ENCODE measurements at regions not wholly inside any gene's neighbourhood (a gene's known extent, or its start where the extent isn't known, plus 50 kb on each side); places are given as distances from the start of the nearest gene placed in this dataset.

GRCh38 chr7:38002689-38003088 lies 82.2 kb downstream of the EPDR1 start:
- no peak for DNase-seq
- no peak for ATAC-seq (replicated peaks)
- Mint-ChIP-seq H3K36me3 (no peaks in the 10 kb centered on the region), H3K27ac (no peak overlapping the region), H3K9me3 (peaks cover 0 to 4% of the 10 kb centered on the region in 2 donors), H3K27me3 (no peaks in the 10 kb centered on the region), H3K4me1 (no peaks in the 10 kb centered on the region), H3K4me3 (no peak overlapping the region)

GRCh38 chr7:38006559-38006958 lies 86.1 kb downstream of the EPDR1 start:
- Mint-ChIP-seq H3K27me3 (no peaks in the 10 kb centered on the region), H3K4me1 (no peaks in the 10 kb centered on the region), H3K4me3 (no peak overlapping the region), H3K9me3 (peaks cover 10 to 14% of the 10 kb centered on the region in 2 donors), H3K27ac (no peak overlapping the region), H3K36me3 (no peaks in the 10 kb centered on the region)
- no peak for ATAC-seq (replicated peaks)
- DNase-seq: no peak

GRCh38 chr7:38007096-38007495 lies 86.7 kb downstream of the EPDR1 start:
- DNase-seq (no peak), ATAC-seq (replicated peaks) (no peak)
- no peaks in the 10 kb centered on the region for H3K36me3 Mint-ChIP-seq
- no peak overlapping the region for H3K4me3 Mint-ChIP-seq
- H3K27ac Mint-ChIP-seq: no peak overlapping the region
- no peaks in the 10 kb centered on the region for H3K27me3 Mint-ChIP-seq
- H3K4me1 Mint-ChIP-seq: no peaks in the 10 kb centered on the region
- peaks cover 10 to 14% of the 10 kb centered on the region in 2 donors for H3K9me3 Mint-ChIP-seq

DNA sequence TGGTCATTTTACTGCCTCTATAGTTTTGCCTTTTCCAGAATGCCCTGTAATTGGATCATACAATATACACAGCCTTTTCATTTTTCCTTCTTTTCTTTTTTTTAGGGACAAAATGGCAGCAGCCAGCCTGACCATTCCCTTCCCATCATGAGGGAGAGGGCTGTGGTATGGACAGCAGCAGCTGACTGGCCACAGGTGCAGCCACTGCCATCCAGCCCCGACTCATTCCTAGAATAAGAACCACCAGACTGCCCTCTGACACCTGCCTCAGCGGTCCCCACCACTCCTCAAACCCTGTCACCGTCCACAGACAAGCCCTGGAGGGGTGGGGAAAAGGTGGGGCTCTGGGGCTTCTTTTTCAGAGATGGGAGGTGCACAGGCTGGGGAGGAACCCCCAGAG lies 92.8 kb downstream of the EPDR1 start:
- no peak overlapping the region for H3K27ac Mint-ChIP-seq
- H3K36me3 Mint-ChIP-seq: no peaks in the 10 kb centered on the region
- no peak overlapping the region for H3K4me3 Mint-ChIP-seq
- peak in 1 of 2 donors; percentile 10 for ATAC-seq (replicated peaks)
- H3K9me3 Mint-ChIP-seq: peaks cover 10 to 17% of the 10 kb centered on the region in 2 donors
- no peaks in the 10 kb centered on the region for H3K27me3 Mint-ChIP-seq
- no peaks in the 10 kb centered on the region for H3K4me1 Mint-ChIP-seq
- no peak for DNase-seq

- Mint-ChIP-seq H3K27me3 (no peaks in the 10 kb centered on the region), H3K36me3 (no peaks in the 10 kb centered on the region), H3K4me1 (no peaks in the 10 kb centered on the region), H3K27ac (peak overlapping the region; percentile 52), H3K4me3 (no peak overlapping the region), H3K9me3 (peaks cover 0 to 3% of the 10 kb centered on the region in 2 donors)
- ATAC-seq (replicated peaks) (no peak), DNase-seq (no peak)
These were observed 96.1 kb downstream of the EPDR1 start for GRCh38 chr7:38016567-38016966.

- peaks cover 0 to 3% of the 10 kb centered on the region in 2 donors for H3K9me3 Mint-ChIP-seq
- H3K27ac Mint-ChIP-seq: no peak overlapping the region
- no peak for ATAC-seq (replicated peaks)
- H3K36me3 Mint-ChIP-seq: no peaks in the 10 kb centered on the region
- no peak for DNase-seq
- H3K4me1 Mint-ChIP-seq: no peaks in the 10 kb centered on the region
- H3K4me3 Mint-ChIP-seq: no peak overlapping the region
- H3K27me3 Mint-ChIP-seq: no peaks in the 10 kb centered on the region
These were observed 96.9 kb downstream of the EPDR1 start for GRCh38 chr7:38017320-38017719.

DNA sequence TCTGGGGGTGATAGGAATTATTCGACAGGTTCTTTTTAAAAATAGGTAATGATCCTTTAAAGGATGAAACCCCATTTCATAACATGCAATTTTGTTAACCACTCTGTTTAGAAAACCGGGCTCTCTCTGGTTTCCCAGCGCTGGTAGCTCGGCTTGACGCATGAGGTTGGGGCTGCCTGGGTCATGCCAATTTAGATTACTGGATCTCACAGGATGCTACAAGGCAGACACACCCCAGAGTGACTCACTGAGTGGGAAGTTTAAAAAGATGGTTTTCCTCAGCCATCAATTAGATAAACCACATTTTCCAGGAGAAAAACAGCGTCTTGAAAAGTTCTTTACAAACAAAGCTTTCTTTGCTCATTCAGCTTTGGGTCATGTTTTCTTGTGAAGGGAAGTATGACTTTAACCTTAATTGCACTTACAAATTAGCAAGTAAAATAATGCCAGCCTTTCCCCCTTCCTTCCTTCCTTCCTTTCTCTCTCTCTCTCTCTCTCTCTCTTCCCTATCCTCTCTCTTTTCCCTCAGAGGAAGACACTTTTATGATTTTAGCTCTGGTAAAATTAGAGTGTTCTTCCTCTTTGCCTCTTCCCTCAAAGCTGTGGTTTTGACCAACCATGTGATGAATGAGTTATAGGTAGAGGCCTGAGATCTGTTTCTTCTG lies 99.8 kb downstream of the EPDR1 start:
- no peak overlapping the region for H3K4me3 Mint-ChIP-seq
- H3K9me3 Mint-ChIP-seq: no peaks in the 10 kb centered on the region
- H3K27me3 Mint-ChIP-seq: no peaks in the 10 kb centered on the region
- DNase-seq (no peak), ATAC-seq (replicated peaks) (no peak)
- H3K27ac Mint-ChIP-seq: no peak overlapping the region
- H3K4me1 Mint-ChIP-seq: no peaks in the 10 kb centered on the region
- H3K36me3 Mint-ChIP-seq: no peaks in the 10 kb centered on the region

GRCh38 chr7:38021892-38022291 lies 101.5 kb downstream of the EPDR1 start:
- Mint-ChIP-seq H3K9me3 (no peaks in the 10 kb centered on the region), H3K4me1 (no peaks in the 10 kb centered on the region), H3K36me3 (no peaks in the 10 kb centered on the region), H3K27me3 (no peaks in the 10 kb centered on the region), H3K27ac (no peak overlapping the region), H3K4me3 (no peak overlapping the region)
- DNase-seq: no peak
- ATAC-seq (replicated peaks): no peak

DNA sequence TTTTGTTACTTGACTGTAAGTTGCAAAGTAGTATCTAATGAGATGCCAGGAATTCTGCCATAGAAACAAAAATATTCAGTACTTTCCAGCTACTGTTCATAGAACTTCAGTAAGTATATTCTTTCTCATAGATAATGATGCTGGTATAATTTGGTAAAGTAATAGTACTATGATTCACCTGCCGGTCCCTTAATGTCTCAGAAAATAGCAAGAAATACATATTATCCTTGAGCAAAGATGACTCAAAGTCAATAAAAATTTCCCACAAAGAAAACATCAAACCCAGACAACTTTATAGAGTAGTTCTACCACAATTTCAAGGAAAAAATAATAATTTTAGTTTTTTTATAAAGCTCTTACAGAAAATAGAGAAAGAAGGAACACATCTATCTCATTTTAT lies 105.4 kb downstream of the EPDR1 start:
- DNase-seq: no peak
- no peaks in the 10 kb centered on the region for H3K36me3 Mint-ChIP-seq
- ATAC-seq (replicated peaks): no peak
- H3K27ac Mint-ChIP-seq: no peak overlapping the region
- no peak overlapping the region for H3K4me3 Mint-ChIP-seq
- no peaks in the 10 kb centered on the region for H3K4me1 Mint-ChIP-seq
- H3K9me3 Mint-ChIP-seq: no peaks in the 10 kb centered on the region
- H3K27me3 Mint-ChIP-seq: no peaks in the 10 kb centered on the region

DNA sequence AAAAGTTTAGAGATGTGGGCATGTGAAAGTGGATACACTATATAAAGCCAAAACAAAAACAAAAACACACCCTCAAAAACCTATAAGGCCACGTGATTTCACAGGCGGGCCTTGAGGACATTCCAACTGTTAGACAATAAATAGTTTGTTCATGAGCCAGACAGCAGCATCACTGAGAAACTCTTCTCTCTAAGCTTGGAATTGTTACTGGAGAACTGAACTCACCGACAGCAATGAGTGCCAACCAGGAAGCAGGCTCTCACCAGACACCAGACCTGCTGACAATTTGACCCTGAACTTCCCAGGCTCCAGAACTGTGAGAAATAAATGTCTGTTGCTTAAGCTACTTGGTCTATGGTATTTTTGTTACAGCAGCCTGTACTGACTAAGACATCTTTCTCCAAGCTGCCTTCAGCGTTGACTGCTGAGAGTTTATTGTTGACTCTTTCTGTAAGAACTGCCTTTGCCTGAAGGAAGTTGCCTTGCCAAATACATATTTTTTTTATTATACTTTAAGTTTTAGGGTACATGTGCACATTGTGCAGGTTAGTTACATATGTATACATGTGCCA lies 107.5 kb downstream of the EPDR1 start:
- Mint-ChIP-seq H3K27ac (no peak overlapping the region), H3K4me3 (no peak overlapping the region), H3K36me3 (no peaks in the 10 kb centered on the region), H3K4me1 (no peaks in the 10 kb centered on the region), H3K27me3 (no peaks in the 10 kb centered on the region), H3K9me3 (no peaks in the 10 kb centered on the region)
- DNase-seq: no peak
- ATAC-seq (replicated peaks): no peak

- DNase-seq (no peak), ATAC-seq (replicated peaks) (no peak)
- no peaks in the 10 kb centered on the region for H3K4me1 Mint-ChIP-seq
- H3K9me3 Mint-ChIP-seq: peaks cover 0 to 4% of the 10 kb centered on the region in 2 donors
- no peak overlapping the region for H3K4me3 Mint-ChIP-seq
- H3K27me3 Mint-ChIP-seq: peaks cover 3 to 5% of the 10 kb centered on the region in 2 donors
- H3K27ac Mint-ChIP-seq: no peak overlapping the region
- no peaks in the 10 kb centered on the region for H3K36me3 Mint-ChIP-seq
These were observed 113.8 kb downstream of the EPDR1 start for GRCh38 chr7:38034062-38034908.

DNA sequence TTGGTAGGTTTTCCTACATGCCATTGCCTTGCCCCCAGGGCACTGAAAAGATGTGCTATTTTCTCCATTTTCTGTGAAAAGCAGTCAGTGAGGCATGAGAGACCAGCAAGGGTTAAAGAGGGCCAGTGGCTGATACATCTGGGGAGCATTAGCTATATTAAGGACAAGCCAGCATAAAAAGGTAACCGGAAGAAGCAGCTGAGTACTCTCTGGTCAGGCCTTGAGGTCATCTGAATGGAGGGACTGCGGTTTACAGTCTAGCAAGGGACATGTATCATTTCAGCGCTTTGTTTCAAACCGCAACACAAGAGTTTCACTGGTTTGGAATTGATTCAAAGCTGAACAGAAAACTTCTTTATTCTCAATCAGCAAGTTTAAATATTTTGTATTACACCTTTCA lies 120.4 kb downstream of the EPDR1 start:
- H3K27me3 Mint-ChIP-seq: no peaks in the 10 kb centered on the region
- no peak for ATAC-seq (replicated peaks)
- DNase-seq: no peak
- no peak overlapping the region for H3K27ac Mint-ChIP-seq
- H3K36me3 Mint-ChIP-seq: no peaks in the 10 kb centered on the region
- no peak overlapping the region for H3K4me3 Mint-ChIP-seq
- H3K4me1 Mint-ChIP-seq: no peaks in the 10 kb centered on the region
- peaks cover 0 to 4% of the 10 kb centered on the region in 2 donors for H3K9me3 Mint-ChIP-seq

DNA sequence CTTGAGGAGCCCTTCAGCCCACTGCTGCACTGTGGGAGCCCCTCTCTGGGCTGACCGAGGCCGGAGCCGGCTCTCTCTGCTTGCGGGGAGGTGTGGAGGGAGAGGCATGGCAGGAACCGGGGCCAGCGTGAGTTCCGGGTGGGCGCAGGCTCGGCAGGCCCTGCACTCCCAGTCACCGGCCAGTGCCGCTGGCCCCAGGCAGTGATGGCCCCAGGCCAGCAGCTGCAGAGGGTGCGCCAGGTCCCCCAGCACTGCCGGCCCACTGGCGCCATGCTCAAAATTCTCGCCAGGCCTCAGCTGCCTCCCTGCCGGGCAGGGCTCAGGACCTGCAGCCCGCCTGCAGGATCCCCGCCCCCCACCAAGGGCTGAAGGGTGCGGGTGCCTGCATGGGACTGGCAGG lies 128.4 kb upstream of the STARD3NL start:
- DNase-seq: no peak
- Mint-ChIP-seq H3K27me3 (peaks cover 0 to 6% of the 10 kb centered on the region in 2 donors), H3K36me3 (peaks cover 0 to 3% of the 10 kb centered on the region in 2 donors), H3K9me3 (peaks cover 6 to 7% of the 10 kb centered on the region in 2 donors), H3K4me1 (no peaks in the 10 kb centered on the region), H3K27ac (no peak overlapping the region), H3K4me3 (no peak overlapping the region)
- ATAC-seq (replicated peaks): no peak

GRCh38 chr7:38051311-38051710 lies 126.7 kb upstream of the STARD3NL start:
- Mint-ChIP-seq H3K4me1 (no peaks in the 10 kb centered on the region), H3K36me3 (peaks cover 0 to 3% of the 10 kb centered on the region in 2 donors), H3K9me3 (peaks cover 6 to 7% of the 10 kb centered on the region in 2 donors), H3K4me3 (no peak overlapping the region), H3K27ac (no peak overlapping the region), H3K27me3 (peaks cover 0 to 6% of the 10 kb centered on the region in 2 donors)
- DNase-seq (no peak), ATAC-seq (replicated peaks) (no peak)

DNA sequence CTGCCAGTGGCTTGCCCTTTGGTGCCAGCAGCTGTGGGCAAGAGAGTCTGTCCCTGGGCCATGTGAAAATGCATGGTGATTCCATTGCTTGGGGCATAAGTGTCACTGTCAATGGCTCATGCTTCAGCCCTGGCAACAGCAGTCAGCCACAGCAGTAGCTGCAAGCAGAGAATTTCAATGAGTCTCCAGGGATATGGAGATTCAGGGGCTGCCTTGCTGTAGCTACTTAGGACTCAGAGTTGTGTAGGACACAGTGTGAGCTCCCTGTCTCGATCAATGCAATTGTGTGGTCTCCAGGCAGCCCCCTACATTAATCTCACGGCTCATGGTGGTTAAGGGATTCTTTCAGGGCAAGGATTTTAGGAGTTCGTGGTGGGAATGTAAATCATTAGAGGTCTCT lies 126.3 kb upstream of the STARD3NL start:
- ATAC-seq (replicated peaks) (no peak), DNase-seq (no peak)
- H3K4me1 Mint-ChIP-seq: no peaks in the 10 kb centered on the region
- peaks cover 0 to 3% of the 10 kb centered on the region in 2 donors for H3K36me3 Mint-ChIP-seq
- peaks cover 6 to 7% of the 10 kb centered on the region in 2 donors for H3K9me3 Mint-ChIP-seq
- H3K27ac Mint-ChIP-seq: no peak overlapping the region
- H3K27me3 Mint-ChIP-seq: peaks cover 0 to 6% of the 10 kb centered on the region in 2 donors
- no peak overlapping the region for H3K4me3 Mint-ChIP-seq

All from stimulated activated naive B cell treated with anti-CD40 and anti-IgM and Interleukin-4, amounts not matched to agents 10 μg/mL and 1 μg/mL and 100 μg/mL, for 72 hours (primary cell).